ENCODE measurements at regions not wholly inside any gene's neighbourhood (a gene's known extent, or its start where the extent isn't known, plus 50 kb on each side); places are given as distances from the start of the nearest gene placed in this dataset.
"Not testable (repeated sequence)": the region's sequence is repeated elsewhere in the genome, so short reads cannot be mapped to it uniquely, and the experiment has no call there.

GRCh38 chr16:29201296-29202024 is 205.1 kb downstream of the NPIPB11 start:
- intact Hi-C loops (cut with DNase I; ENCODE audit: low total_unique reads); H3K4me3 ChIP-seq (ENCODE audit: low read depth, poor library complexity, severe bottlenecking): not testable (repeated sequence)
- DNase-seq (ENCODE audit: low spot score in 2 of 2): peak; percentile 78 to 91
- 29 to 40% methylated on average over 23 to 24 of the region's 25 CpGs for WGBS, 2 donors

- DNase-seq (ENCODE audit: low spot score in 2 of 2); intact Hi-C loops (cut with DNase I; ENCODE audit: low total_unique reads); H3K4me3 ChIP-seq (ENCODE audit: low read depth, poor library complexity, severe bottlenecking): not testable (repeated sequence)
- 60 to 63% methylated on average over 9 of the region's 9 CpGs for WGBS, 2 donors
Measured at GRCh38 chr16:29200681-29201080, 205.8 kb downstream of the NPIPB11 start.

GRCh38 chr16:29200135-29200601 is 206.3 kb downstream of the NPIPB11 start:
- intact Hi-C loops (cut with DNase I; ENCODE audit: low total_unique reads); H3K4me3 ChIP-seq (ENCODE audit: low read depth, poor library complexity, severe bottlenecking): not testable (repeated sequence)
- WGBS, 2 donors: 34 to 44% methylated on average over 12 of the region's 12 CpGs
- peak in 1 of 2 donors; percentile 85 for DNase-seq (ENCODE audit: low spot score in 2 of 2)

- peak; percentile 70 to 86 for DNase-seq (ENCODE audit: low spot score in 2 of 2)
- WGBS, 2 donors: 43 to 62% methylated on average over 15 of the region's 15 CpGs
- intact Hi-C loops (cut with DNase I; ENCODE audit: low total_unique reads); H3K4me3 ChIP-seq (ENCODE audit: low read depth, poor library complexity, severe bottlenecking): not testable (repeated sequence)
Measured at GRCh38 chr16:29199626-29200025, 206.9 kb downstream of the NPIPB11 start.

GRCh38 chr16:29198731-29199521 is 207.6 kb downstream of the NPIPB11 start:
- DNase-seq (ENCODE audit: low spot score in 2 of 2): peak in 1 of 2 donors; percentile 83

GRCh38 chr16:29198231-29198630 is 208.3 kb downstream of the NPIPB11 start:
- H3K4me3 ChIP-seq (ENCODE audit: low read depth, poor library complexity, severe bottlenecking): no peak overlapping the region
- intact Hi-C loops (cut with DNase I; ENCODE audit: low total_unique reads): no loop called here
- WGBS, 2 donors: 90 to 91% methylated on average over 4 of the region's 4 CpGs
- TF ChIP-seq POLR2A (IDR thresholded peaks at IDR 0.05) (no peak), CTCF (IDR thresholded peaks at IDR 0.05) (no peak)
- peak in 1 of 2 donors; percentile 59 for DNase-seq (ENCODE audit: low spot score in 2 of 2)

More at GRCh38 chr16:29198731-29199521, 207.6 kb downstream of the NPIPB11 start:
- 82 to 88% methylated on average over 13 to 23 of the region's 23 CpGs for WGBS, 2 donors
- intact Hi-C loops (cut with DNase I; ENCODE audit: low total_unique reads): no loop called here
- TF ChIP-seq CTCF (IDR thresholded peaks at IDR 0.05) (no peak), POLR2A (IDR thresholded peaks at IDR 0.05) (no peak)
- no peak overlapping the region for H3K4me3 ChIP-seq (ENCODE audit: low read depth, poor library complexity, severe bottlenecking)

- 95 to 97% methylated on average over 5 of the region's 5 CpGs for WGBS, 2 donors
- H3K4me3 ChIP-seq (ENCODE audit: low read depth, poor library complexity, severe bottlenecking); intact Hi-C loops (cut with DNase I; ENCODE audit: low total_unique reads): not testable (repeated sequence)
- peak in 1 of 2 donors; percentile 45 for DNase-seq (ENCODE audit: low spot score in 2 of 2)
Measured at GRCh38 chr16:29197494-29198100, 208.9 kb downstream of the NPIPB11 start.

GRCh38 chr16:29196746-29197145 is 209.8 kb downstream of the NPIPB11 start:
- intact Hi-C loops (cut with DNase I; ENCODE audit: low total_unique reads); H3K4me3 ChIP-seq (ENCODE audit: low read depth, poor library complexity, severe bottlenecking); DNase-seq (ENCODE audit: low spot score in 2 of 2): not testable (repeated sequence)
- 78 to 94% methylated on average over 1 of the region's 1 CpG for WGBS, 2 donors

- WGBS, 2 donors: 39 to 41% methylated on average over 19 of the region's 19 CpGs
- H3K4me3 ChIP-seq (ENCODE audit: low read depth, poor library complexity, severe bottlenecking); intact Hi-C loops (cut with DNase I; ENCODE audit: low total_unique reads): not testable (repeated sequence)
- DNase-seq (ENCODE audit: low spot score in 2 of 2): peak in 1 of 2 donors; percentile 86
Measured at GRCh38 chr16:29195116-29195872, 210.4 kb downstream of the LAT start.

- intact Hi-C loops (cut with DNase I; ENCODE audit: low total_unique reads); H3K4me3 ChIP-seq (ENCODE audit: low read depth, poor library complexity, severe bottlenecking): not testable (repeated sequence)
- WGBS, 2 donors: 87 to 94% methylated on average over 14 to 21 of the region's 21 CpGs
- peak in 1 of 2 donors; percentile 54 for DNase-seq (ENCODE audit: low spot score in 2 of 2)
Measured at GRCh38 chr16:29194185-29194844, 209.5 kb downstream of the LAT start.

GRCh38 chr16:29193634-29194033 is 208.8 kb downstream of the LAT start:
- peak in 1 of 2 donors; percentile 73 for DNase-seq (ENCODE audit: low spot score in 2 of 2)
- WGBS, 2 donors: 86 to 89% methylated on average over 13 of the region's 13 CpGs
- intact Hi-C loops (cut with DNase I; ENCODE audit: low total_unique reads); H3K4me3 ChIP-seq (ENCODE audit: low read depth, poor library complexity, severe bottlenecking): not testable (repeated sequence)
